Left hindlimb (tissue), 1 donor: ENCODE measurements at regions not wholly inside any gene's neighbourhood (a gene's known extent, or its start where the extent isn't known, plus 50 kb on each side); places are given as distances from the start of the nearest gene placed in this dataset.

ENCODE experiments used
- DNase-seq: peaks from one replicate; pipeline ENCODE4 v3.0.0-alpha.2; 2018

DNA sequence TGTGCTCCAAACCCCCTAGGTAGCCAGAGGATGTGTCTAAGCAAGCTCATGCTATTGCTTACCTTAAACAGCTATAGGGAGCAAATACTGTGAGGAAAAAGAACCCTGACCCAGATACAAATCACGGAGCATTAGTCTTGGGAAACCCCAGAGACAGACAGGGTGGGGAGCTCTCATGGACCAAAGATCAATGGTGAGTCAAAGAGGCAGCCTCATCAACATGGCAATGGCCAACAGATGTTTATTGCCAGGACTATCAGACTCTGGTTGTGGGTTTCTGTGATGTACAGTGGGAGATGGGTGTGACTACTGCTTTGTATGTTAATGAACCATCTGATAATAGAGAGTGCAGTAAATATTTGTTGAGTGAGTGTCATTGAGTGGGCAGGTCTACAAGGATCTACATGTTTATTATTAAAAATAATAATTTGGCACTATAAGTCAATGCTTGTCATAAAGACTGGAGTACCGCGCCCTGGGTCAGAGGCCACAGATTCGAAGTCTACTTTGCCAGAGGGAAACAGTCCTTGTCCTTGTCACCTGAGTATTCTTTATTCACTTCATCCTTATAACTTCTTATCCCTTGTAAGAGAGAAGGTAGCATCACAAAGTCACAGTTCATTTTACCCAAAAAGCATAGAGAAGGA, 56.5 kb upstream of the RAI14 start:
- no peak for DNase-seq

DNA sequence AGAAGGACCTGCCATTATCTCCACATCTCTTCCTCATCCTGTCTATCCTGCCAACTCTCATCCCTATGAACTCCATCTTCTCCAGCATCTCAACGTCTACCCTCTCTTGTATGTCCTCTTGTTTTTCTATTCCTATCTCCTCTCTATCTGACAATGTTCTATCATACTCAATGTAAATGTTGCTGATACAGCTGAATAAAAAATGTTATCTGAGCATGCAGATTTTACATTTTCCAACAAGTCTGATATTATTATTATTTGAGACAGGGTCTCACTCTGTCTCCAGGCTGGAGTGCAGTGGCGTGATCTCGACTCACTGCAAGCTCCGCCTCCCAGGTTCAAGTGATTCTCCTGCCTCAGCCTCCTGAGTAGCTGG, 56.0 kb upstream of the RAI14 start:
- DNase-seq = no peak

DNA sequence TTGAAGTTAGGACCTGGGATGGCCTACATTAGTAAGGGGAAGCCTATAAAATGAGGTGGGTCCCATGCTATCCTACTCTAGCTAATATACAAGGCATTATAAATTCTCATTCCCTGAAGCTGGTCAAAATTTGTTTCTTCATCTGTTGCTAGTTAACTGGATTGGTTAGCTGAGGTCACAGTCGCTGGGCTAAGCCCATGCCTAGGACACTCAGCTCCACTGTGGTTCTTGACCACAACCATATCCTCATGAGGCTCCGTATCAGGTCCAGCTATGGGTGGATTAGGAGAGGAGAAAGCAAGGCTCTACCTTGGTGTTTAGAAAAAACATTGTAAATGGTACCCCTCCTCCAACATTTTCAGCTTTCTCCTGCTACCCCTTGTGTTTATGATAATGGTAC, 52.8 kb upstream of the RAI14 start:
- no peak for DNase-seq

DNA sequence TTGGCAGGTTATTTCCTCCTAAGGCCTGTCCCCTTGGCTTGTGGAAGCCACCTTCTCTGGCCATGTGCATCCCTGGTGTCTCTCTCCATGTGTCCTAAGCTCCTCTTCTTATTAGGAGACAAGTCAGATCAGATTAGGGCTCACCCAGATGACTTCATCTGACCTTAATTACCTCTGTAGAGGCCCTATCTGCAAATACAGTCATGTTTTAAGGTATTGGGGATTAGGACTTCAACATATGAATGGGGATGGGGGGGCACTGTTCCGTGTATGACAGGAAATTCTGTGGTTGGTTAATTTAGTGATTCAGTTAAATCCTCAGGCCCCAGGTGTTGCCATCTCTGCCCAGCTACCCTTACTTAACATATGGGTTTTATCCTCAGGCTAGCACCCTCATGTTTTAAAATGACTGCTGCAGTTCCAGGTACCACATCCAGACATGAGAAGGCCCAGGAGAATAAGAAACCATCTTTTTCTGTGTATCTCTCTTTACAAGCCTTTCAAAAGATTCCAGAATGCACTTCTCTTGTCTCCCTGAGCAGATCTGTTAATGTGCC, 51.9 kb upstream of the RAI14 start:
- no peak for DNase-seq

DNA sequence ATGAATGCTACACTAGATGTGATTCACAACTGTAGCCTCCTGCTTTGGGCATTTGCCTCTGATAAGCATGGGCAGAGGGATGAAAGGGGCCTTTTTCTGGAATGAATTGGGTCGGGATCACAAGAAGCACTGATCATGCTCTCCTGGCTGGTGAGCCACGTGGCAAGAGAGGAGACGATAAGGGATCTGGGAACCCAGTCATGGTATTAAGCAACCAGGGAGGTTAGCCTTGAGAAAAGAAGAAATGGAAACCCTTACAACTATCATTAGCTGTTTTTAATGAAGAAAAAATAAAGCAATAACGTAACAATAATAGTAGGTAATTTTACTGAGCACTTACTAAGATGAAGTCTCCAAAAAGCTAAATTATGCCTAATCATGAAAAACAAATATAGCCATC, 50.0 kb upstream of the RAI14 start:
- DNase-seq = no peak
